ENCODE measurements at regions not wholly inside any gene's neighbourhood (a gene's known extent, or its start where the extent isn't known, plus 50 kb on each side); places are given as distances from the start of the nearest gene placed in this dataset.
"Not testable (repeated sequence)": the region's sequence is repeated elsewhere in the genome, so short reads cannot be mapped to it uniquely, and the experiment has no call there.

GRCh38 chr9:78707080-78707479 lies 410.2 kb downstream of the PSAT1 start:
- POLR2A ChIA-PET, result no interaction called here

GRCh38 chr9:78707481-78707991 lies 410.6 kb downstream of the PSAT1 start:
- CTCF ChIA-PET, result no interaction called here
- no peak for TF ChIP-seq LEF1 (IDR thresholded peaks at IDR 0.05; ENCODE audit: borderline replicate concordance)
- POLR2A ChIA-PET, result no interaction called here
- no peak for DNase-seq (ENCODE audit: extremely low spot score)

More at GRCh38 chr9:78707080-78707479, 410.2 kb downstream of the PSAT1 start:
- no peak for DNase-seq (ENCODE audit: extremely low spot score)
- TF ChIP-seq ELF4 (IDR thresholded peaks at IDR 0.05), result no peak
- TF ChIP-seq PKNOX1 (IDR thresholded peaks at IDR 0.05), result no peak
- TF ChIP-seq FOXK2 (IDR thresholded peaks at IDR 0.05), result no peak
- no peak for TF ChIP-seq L3MBTL2 (conservative IDR thresholded peaks at IDR 0.05)
- TF ChIP-seq ARNT (IDR thresholded peaks at IDR 0.05), result no peak
- TF ChIP-seq NFRKB (IDR thresholded peaks at IDR 0.05), result no peak
- TF ChIP-seq HDGF (IDR thresholded peaks at IDR 0.05; ENCODE audit: borderline replicate concordance), result no peak
- TF ChIP-seq FOXA1 (IDR thresholded peaks at IDR 0.05), result no peak
- no peak for TF ChIP-seq FOXM1 (IDR thresholded peaks at IDR 0.05; ENCODE audit: borderline replicate concordance)
- no peak for TF ChIP-seq CTBP1 (IDR thresholded peaks at IDR 0.05; ENCODE audit: borderline replicate concordance)
- no peak for TF ChIP-seq SUZ12 (IDR thresholded peaks at IDR 0.05)
- TF ChIP-seq ZNF384 (IDR thresholded peaks at IDR 0.05), result no peak
- no peak for TF ChIP-seq BHLHE40 (IDR thresholded peaks at IDR 0.05; ENCODE audit: borderline replicate concordance)
- no peak for TF ChIP-seq LEF1 (IDR thresholded peaks at IDR 0.05; ENCODE audit: borderline replicate concordance)
- TF ChIP-seq TARDBP (IDR thresholded peaks at IDR 0.05), result no peak
- no peak for TF ChIP-seq SP1 (IDR thresholded peaks at IDR 0.05)
- CTCF ChIA-PET, result no interaction called here

- CTCF ChIA-PET, result no interaction called here
- no peak for DNase-seq (ENCODE audit: extremely low spot score)
- POLR2A ChIA-PET, result no interaction called here
- TF ChIP-seq FOXK2 (IDR thresholded peaks at IDR 0.05), result no peak
- no peak for TF ChIP-seq SUZ12 (IDR thresholded peaks at IDR 0.05)
- no peak for TF ChIP-seq TARDBP (IDR thresholded peaks at IDR 0.05)
- no peak for TF ChIP-seq ELF4 (IDR thresholded peaks at IDR 0.05)
- no peak for TF ChIP-seq CTBP1 (IDR thresholded peaks at IDR 0.05; ENCODE audit: borderline replicate concordance)
- TF ChIP-seq NFRKB (IDR thresholded peaks at IDR 0.05), result no peak
These were observed 416.1 kb downstream of the PSAT1 start for GRCh38 chr9:78712903-78713613.

- ChIA-PET POLR2A (no interaction called here), CTCF (interaction anchor here (0.7 kb wide), 1 partner anchor 9 kb away, joined by 4 read pairs; no protein-coding TSS in a partner anchor)
- TF ChIP-seq FOXM1 (IDR thresholded peaks at IDR 0.05; ENCODE audit: borderline replicate concordance) (no peak), SUZ12 (IDR thresholded peaks at IDR 0.05) (no peak), ZNF384 (IDR thresholded peaks at IDR 0.05) (no peak), HDGF (IDR thresholded peaks at IDR 0.05; ENCODE audit: borderline replicate concordance) (no peak), LEF1 (IDR thresholded peaks at IDR 0.05; ENCODE audit: borderline replicate concordance) (no peak), BHLHE40 (IDR thresholded peaks at IDR 0.05; ENCODE audit: borderline replicate concordance) (no peak), L3MBTL2 (conservative IDR thresholded peaks at IDR 0.05) (no peak), FOXK2 (IDR thresholded peaks at IDR 0.05) (no peak), SP1 (IDR thresholded peaks at IDR 0.05) (no peak), FOXA1 (IDR thresholded peaks at IDR 0.05) (no peak), ARNT (IDR thresholded peaks at IDR 0.05) (no peak), NFRKB (IDR thresholded peaks at IDR 0.05) (no peak), PKNOX1 (IDR thresholded peaks at IDR 0.05) (no peak)
- DNase-seq (ENCODE audit: extremely low spot score), result no peak
These were observed 416.9 kb downstream of the PSAT1 start for GRCh38 chr9:78713614-78714405.

GRCh38 chr9:78714576-78714975 lies 417.7 kb downstream of the PSAT1 start:
- ChIA-PET POLR2A (no interaction called here), CTCF (no interaction called here)
- no peak for DNase-seq (ENCODE audit: extremely low spot score)
- no peak for TF ChIP-seq LEF1 (IDR thresholded peaks at IDR 0.05; ENCODE audit: borderline replicate concordance)
- TF ChIP-seq L3MBTL2 (conservative IDR thresholded peaks at IDR 0.05), result no peak
- TF ChIP-seq NFRKB (IDR thresholded peaks at IDR 0.05), result no peak
- no peak for TF ChIP-seq HDGF (IDR thresholded peaks at IDR 0.05; ENCODE audit: borderline replicate concordance)

- POLR2A ChIA-PET; CTCF ChIA-PET; DNase-seq (ENCODE audit: extremely low spot score): not testable (repeated sequence)
These were observed 422.1 kb downstream of the PSAT1 start for GRCh38 chr9:78719029-78719428.

GRCh38 chr9:78724896-78725295 lies 428.0 kb downstream of the PSAT1 start:
- DNase-seq (ENCODE audit: extremely low spot score), result no peak
- ChIA-PET CTCF (no interaction called here), POLR2A (no interaction called here)
- TF ChIP-seq ELF4 (IDR thresholded peaks at IDR 0.05) (no peak), SP1 (IDR thresholded peaks at IDR 0.05) (no peak), CTBP1 (IDR thresholded peaks at IDR 0.05; ENCODE audit: borderline replicate concordance) (no peak), FOXK2 (IDR thresholded peaks at IDR 0.05) (no peak), HDGF (IDR thresholded peaks at IDR 0.05; ENCODE audit: borderline replicate concordance) (no peak), PKNOX1 (IDR thresholded peaks at IDR 0.05) (no peak), BHLHE40 (IDR thresholded peaks at IDR 0.05; ENCODE audit: borderline replicate concordance) (no peak)
